Activated naive CD8-positive, alpha-beta T cell treated with anti-CD3 and anti-CD28 coated beads, Interleukin-2, amount 50 U/mL, for 24 hours (primary cell): ENCODE measurements at regions not wholly inside any gene's neighbourhood (a gene's known extent, or its start where the extent isn't known, plus 50 kb on each side); places are given as distances from the start of the nearest gene placed in this dataset.
"Not testable (repeated sequence)": the region's sequence is repeated elsewhere in the genome, so short reads cannot be mapped to it uniquely, and the experiment has no call there.

Experiments
- ATAC-seq: fragments of 150-1000 bp; cut with Tn5 transposase; one replicate; pipeline ENCODE4 v1.10.0; 2021
- DNase-seq: peaks from one replicate; pipeline ENCODE4 v3.0.0; 2021
- H3K27ac Mint-ChIP-seq: one replicate; pipeline ENCODE4 v1.8.0; 2021; ENCODE audit warnings: mild to moderate bottlenecking, mixed read lengths
- H3K27me3 Mint-ChIP-seq: one replicate; pipeline ENCODE4 v1.8.0; 2021; ENCODE audit warnings: mixed read lengths
- H3K36me3 Mint-ChIP-seq: one replicate; pipeline ENCODE4 v1.8.0; 2021; ENCODE audit warnings: low read depth, mixed read lengths
- H3K4me1 Mint-ChIP-seq: one replicate; pipeline ENCODE4 v1.8.0; 2021; ENCODE audit warnings: mixed read lengths
- H3K4me3 Mint-ChIP-seq: one replicate; pipeline ENCODE4 v1.8.0; 2021; ENCODE audit warnings: mild to moderate bottlenecking, moderate library complexity, mixed read lengths
- H3K9me3 Mint-ChIP-seq: one replicate; pipeline ENCODE4 v1.8.0; 2021; ENCODE audit warnings: mixed read lengths

DNA sequence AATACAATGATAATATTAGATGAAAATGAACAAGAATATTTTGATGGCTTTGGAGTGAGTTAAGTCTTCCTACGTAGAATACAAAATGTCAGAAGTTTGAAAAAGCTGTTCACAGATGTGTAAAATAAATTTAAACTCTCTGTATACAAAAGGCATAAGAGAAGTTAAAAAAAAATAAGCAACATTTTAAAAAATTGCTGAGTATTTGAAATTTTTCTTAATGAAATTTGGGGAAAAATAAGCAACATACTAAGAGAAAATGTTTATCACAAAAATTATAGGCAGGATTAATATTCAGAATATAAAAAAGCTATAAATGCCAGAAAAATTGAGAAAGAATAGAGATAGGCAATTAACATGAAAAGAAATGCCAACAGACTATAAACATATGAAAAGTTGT is 470.7 kb upstream of the TRPC7 start:
- Mint-ChIP-seq H3K27ac (no peak overlapping the region), H3K4me3 (no peak overlapping the region), H3K4me1 (no peaks in the 10 kb centered on the region), H3K36me3 (no peaks in the 10 kb centered on the region), H3K27me3 (no peaks in the 10 kb centered on the region), H3K9me3 (peaks cover 6% of the 10 kb centered on the region)
- ATAC-seq: no peak
- DNase-seq: no peak

DNA sequence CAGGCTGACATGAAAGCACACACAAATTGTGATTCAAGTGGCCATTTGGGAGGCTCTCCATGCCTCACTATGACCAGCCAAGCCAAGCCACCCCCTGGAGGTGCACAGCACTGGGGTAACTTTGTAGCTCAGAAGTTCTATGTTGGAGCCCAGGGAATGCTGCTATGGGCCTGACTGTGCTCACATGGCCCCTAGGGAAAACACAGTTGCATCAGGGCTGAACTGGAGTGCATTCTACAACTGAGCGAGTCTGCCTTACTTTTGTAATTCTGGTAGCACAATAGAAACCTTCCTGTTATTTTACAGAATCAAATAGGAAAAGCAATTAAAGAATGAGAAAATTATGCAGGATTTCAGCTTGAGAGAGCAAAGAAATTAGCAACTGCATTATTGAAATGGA is 455.5 kb upstream of the TRPC7 start:
- ATAC-seq (no peak), DNase-seq (no peak)
- Mint-ChIP-seq H3K4me3 (no peak overlapping the region), H3K9me3 (peaks cover 3% of the 10 kb centered on the region), H3K27me3 (no peaks in the 10 kb centered on the region), H3K4me1 (no peaks in the 10 kb centered on the region), H3K36me3 (no peaks in the 10 kb centered on the region), H3K27ac (no peak overlapping the region)

DNA sequence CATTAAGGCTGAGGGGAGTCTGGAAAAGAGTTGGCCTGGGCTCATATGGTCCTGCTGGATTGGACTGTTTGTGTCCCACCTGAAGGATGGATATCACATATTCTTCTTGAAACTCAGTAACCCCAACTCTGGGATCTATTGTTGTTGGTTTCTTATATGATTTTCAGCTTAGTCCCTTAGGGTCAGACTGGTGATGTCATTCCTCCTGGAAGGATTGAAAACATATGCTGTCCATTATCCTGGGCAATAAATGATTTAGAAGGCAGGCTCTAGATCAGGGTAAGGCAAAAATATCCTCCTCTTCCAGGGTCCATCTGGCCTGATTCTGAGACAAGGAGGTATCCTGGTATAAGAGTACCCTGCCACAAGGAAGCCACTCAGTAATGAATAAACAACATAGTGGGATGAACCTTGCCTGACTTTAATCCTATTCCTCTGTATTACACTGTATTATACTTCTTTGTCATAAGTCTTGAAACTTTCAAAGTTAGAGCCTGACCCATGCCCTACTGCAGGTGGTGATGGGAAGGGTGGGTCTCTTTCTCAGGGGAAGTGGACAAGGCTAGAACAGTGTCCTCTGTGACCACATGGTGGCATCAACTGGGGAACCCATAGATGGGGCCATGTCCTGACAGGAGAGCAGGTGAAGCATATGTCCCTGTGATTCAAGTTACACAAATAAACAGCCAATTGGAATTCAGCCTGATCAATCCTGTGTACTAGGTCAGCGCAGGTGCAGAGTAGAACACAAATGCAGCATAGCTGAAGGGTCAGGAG is 454.4 kb upstream of the TRPC7 start:
- no peaks in the 10 kb centered on the region for H3K36me3 Mint-ChIP-seq
- no peak for ATAC-seq

DNA sequence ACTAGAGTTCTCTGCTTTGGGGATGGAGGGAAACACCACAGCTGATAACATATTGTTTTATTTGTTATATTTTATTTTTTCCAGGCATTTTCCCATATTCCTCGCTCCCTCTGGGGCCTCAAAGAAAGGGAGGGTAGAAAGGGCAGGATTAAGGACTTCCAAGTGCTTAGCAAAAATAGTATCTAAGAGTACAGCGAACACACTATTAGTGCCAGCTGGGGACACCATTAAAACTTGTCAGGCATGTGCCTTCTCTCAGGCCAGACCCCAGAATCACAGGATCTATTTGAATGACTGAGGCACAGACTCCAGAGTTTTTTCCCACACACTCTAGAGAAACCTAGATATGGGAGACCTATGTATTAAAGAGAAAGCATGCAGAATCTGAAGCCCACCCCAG is 451.0 kb upstream of the TRPC7 start:
- H3K9me3 Mint-ChIP-seq: peaks cover 3% of the 10 kb centered on the region
- ATAC-seq (no peak), DNase-seq (no peak)
- H3K27me3 Mint-ChIP-seq: no peaks in the 10 kb centered on the region
- H3K4me1 Mint-ChIP-seq: no peaks in the 10 kb centered on the region
- no peak overlapping the region for H3K4me3 Mint-ChIP-seq
- H3K36me3 Mint-ChIP-seq: no peaks in the 10 kb centered on the region
- H3K27ac Mint-ChIP-seq: no peak overlapping the region

More for the DNA sequence above, 454.4 kb upstream of the TRPC7 start:
- DNase-seq: no peak
- Mint-ChIP-seq H3K27me3 (no peaks in the 10 kb centered on the region), H3K4me3 (no peak overlapping the region), H3K4me1 (no peaks in the 10 kb centered on the region), H3K9me3 (peaks cover 3% of the 10 kb centered on the region), H3K27ac (no peak overlapping the region)

DNA sequence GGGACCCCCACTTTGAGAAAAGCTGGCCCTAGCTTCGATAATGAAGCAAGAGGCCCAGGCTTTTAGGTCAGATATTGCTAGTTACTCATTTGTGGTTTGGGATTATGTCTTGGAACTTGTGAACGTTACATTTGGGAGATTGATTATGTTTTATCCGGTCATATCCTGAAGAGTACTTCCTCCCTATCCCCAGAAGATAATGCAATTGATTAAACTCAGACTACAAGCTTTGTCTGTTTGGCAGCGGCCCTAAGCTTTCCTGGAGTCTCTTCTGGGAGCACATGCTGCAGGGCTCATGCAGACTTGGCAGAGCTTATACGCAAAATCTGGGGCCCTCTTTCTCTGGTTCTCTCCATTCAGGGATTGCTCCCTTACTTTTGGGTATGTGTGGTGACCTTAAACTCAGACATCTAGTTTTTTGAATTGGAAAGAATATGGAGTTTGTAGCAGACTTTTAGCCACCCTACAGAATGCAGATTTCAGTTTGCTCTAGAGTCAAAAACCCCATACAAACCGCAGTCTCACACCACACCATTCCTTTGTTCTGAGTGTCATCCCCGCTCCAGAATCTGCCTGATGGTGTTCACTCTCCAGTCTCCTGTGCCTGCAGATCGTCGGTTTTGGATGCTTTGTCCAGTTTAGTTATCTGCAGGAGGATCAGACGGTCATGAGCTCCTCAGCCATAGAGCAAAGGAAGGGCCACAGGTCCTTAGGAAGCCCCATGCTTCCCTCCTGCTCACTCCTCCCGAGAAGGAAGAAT is 449.5 kb upstream of the TRPC7 start:
- DNase-seq: no peak
- Mint-ChIP-seq H3K4me1 (no peaks in the 10 kb centered on the region), H3K9me3 (peaks cover 3% of the 10 kb centered on the region), H3K27me3 (no peaks in the 10 kb centered on the region), H3K4me3 (no peak overlapping the region), H3K27ac (no peak overlapping the region), H3K36me3 (no peaks in the 10 kb centered on the region)
- no peak for ATAC-seq

DNA sequence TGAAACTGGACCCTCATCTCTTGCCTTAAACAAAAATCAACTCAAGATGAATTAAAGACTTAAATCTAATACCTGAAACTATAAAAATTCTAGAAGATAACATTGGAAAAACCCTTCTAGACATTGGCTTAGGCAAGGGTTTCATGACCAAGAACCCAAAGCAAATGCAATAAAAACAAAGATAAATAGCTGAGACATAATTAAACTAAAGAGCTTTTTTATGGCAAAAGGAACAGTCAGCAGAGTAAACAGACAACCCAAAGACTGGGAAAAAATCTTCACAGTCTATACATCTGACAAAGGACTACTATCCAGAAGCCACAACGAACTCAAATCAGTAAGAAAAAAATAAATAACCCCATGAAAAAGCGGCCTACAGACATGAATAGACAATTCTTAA is 446.9 kb upstream of the TRPC7 start:
- H3K4me3 Mint-ChIP-seq, DNase-seq, H3K27ac Mint-ChIP-seq, ATAC-seq, H3K36me3 Mint-ChIP-seq, H3K27me3 Mint-ChIP-seq, H3K4me1 Mint-ChIP-seq, H3K9me3 Mint-ChIP-seq: not testable (repeated sequence)

DNA sequence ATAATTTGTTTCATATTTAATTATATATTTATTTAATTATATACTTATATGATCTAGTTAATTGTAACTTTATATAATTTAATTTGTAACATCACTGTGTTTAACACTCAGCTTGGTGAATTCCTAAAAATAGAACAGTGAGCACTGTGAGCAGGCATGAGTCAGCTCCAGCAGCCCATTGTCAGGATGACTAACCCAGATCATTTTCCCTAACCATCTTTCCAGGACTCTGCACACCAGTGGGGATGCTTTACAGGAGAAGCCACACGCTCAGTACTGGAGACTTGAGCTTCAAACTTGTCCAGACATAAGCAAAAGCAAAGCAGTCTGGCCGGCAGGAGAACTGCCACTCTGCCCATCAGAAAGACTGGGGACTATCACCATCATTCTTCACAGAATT is 446.2 kb upstream of the TRPC7 start:
- ATAC-seq: no peak
- no peak for DNase-seq
- Mint-ChIP-seq H3K27ac (no peak overlapping the region), H3K36me3 (no peaks in the 10 kb centered on the region), H3K4me1 (no peaks in the 10 kb centered on the region), H3K4me3 (no peak overlapping the region), H3K9me3 (peaks cover 3% of the 10 kb centered on the region), H3K27me3 (no peaks in the 10 kb centered on the region)

DNA sequence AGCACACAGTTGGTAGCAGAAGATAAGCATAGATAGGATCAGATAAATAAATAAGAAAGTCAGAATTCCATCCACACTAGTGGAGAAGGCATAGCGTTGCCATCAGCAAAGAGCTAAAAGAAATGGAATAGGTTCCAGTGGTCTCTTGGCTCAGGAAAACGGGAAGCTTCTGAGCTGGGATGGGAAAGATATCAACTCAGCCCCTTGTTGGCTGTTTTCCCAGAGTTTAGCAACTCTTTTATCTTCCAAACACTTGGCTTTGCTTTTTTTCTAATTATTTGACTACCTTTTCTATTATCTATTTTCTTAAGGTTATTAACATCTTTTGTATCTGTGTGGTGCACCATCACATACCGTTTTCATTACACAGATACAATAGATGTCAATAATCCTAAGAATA is 445.7 kb upstream of the TRPC7 start:
- no peaks in the 10 kb centered on the region for H3K27me3 Mint-ChIP-seq

DNA sequence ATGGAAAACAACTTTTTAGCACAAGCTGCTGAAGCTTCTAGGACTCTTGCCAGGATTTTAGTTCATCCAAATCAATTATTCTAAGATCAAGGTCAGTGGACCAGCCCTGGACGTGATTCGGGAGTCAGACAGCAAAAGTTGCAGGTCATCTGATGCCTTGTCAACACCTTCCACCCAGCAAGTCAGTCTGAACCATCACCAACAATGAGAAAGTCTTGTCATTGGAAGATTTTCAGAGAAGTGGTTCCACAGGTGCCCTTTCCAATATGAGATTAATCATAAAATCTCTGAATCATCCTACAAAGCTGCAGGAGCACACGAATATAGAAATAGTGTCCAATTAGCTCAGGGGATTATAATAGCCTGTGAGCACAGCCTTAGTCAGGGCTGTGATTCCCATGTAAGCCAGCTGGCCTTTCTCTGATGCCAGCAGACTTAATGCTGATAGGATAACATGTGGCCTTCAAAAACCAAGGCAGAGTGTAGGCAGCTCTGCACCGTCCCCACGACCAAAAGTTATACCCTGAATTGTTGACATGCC is 445.0 kb upstream of the TRPC7 start:
- Mint-ChIP-seq H3K27ac (no peak overlapping the region), H3K36me3 (no peaks in the 10 kb centered on the region)

More for the DNA sequence above, 445.7 kb upstream of the TRPC7 start:
- ATAC-seq: no peak
- Mint-ChIP-seq H3K27ac (no peak overlapping the region), H3K4me1 (no peaks in the 10 kb centered on the region), H3K9me3 (peaks cover 3% of the 10 kb centered on the region), H3K36me3 (no peaks in the 10 kb centered on the region), H3K4me3 (no peak overlapping the region)
- no peak for DNase-seq

DNA sequence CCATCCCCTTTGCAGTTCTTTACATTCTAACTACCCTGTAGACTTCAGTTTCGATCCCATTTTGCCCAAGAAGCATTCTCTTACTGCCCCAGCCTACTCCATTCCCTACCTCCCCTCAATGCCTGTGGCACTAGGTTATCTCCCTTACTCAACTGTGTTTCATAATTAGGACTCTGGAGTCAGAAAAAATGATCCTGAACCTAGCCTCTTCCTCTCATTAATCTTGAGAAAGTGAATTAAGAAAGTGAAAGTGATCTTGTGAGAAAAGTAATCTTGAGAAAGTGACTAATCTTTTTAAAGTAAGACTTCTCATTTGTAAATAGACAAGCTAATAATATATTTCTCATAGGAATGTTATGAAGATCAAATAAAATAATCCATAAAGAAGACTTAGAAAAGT is 444.0 kb upstream of the TRPC7 start:
- Mint-ChIP-seq H3K36me3 (no peaks in the 10 kb centered on the region), H3K9me3 (peaks cover 4% of the 10 kb centered on the region), H3K27me3 (no peaks in the 10 kb centered on the region), H3K4me1 (no peaks in the 10 kb centered on the region), H3K27ac (no peak overlapping the region), H3K4me3 (no peak overlapping the region)
- DNase-seq (no peak), ATAC-seq (no peak)

More for the DNA sequence above, 445.0 kb upstream of the TRPC7 start:
- H3K9me3 Mint-ChIP-seq: no peaks in the 10 kb centered on the region
- DNase-seq (no peak), ATAC-seq (no peak)
- no peaks in the 10 kb centered on the region for H3K4me1 Mint-ChIP-seq
- H3K4me3 Mint-ChIP-seq: no peak overlapping the region
- no peaks in the 10 kb centered on the region for H3K27me3 Mint-ChIP-seq

DNA sequence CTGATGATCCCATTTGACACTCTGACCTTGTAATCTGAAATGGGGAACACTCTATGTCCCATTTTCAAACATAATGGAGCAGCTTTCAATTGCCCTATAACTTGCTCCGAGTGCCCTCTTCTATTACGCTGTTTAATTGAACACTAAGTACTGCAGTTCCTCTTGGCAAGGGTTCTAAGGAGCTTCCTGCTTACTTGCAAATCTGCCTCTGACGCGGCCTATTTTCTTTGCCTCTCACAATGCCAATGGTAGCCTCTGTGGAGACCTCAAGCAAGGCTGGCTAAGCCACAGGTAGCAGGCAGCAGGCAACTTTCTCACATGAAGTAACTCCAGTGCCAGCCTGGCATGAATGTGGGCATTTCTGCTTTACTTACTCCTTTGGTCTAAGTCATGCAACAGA is 443.4 kb upstream of the TRPC7 start:
- H3K4me1 Mint-ChIP-seq: no peaks in the 10 kb centered on the region
- H3K4me3 Mint-ChIP-seq: no peak overlapping the region
- no peak for ATAC-seq
- peaks cover 4% of the 10 kb centered on the region for H3K9me3 Mint-ChIP-seq
- no peak for DNase-seq
- no peak overlapping the region for H3K27ac Mint-ChIP-seq
- H3K36me3 Mint-ChIP-seq: no peaks in the 10 kb centered on the region
- H3K27me3 Mint-ChIP-seq: no peaks in the 10 kb centered on the region

DNA sequence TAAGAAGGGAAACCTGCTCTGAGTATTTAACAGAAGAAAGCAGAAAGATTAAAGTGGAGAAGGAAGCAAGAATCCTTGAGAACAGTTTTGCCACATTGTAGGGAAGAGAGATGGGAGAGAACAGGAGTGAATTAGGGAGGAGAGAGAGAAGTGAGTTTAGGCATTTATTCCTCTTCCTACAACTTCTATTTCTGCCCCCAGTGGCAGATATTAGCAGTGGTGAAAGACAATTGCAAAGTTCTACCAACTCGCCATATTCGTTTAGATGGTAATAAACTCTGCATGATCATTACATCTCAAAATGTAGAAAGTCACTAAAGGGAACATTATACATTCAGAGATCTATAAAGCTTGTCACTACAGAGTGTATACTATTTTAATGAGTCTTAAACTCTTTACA is 440.1 kb upstream of the TRPC7 start:
- Mint-ChIP-seq H3K36me3 (no peaks in the 10 kb centered on the region), H3K4me1 (no peaks in the 10 kb centered on the region), H3K9me3 (peaks cover 4% of the 10 kb centered on the region), H3K27ac (no peak overlapping the region), H3K27me3 (no peaks in the 10 kb centered on the region), H3K4me3 (no peak overlapping the region)
- no peak for ATAC-seq
- DNase-seq: no peak

DNA sequence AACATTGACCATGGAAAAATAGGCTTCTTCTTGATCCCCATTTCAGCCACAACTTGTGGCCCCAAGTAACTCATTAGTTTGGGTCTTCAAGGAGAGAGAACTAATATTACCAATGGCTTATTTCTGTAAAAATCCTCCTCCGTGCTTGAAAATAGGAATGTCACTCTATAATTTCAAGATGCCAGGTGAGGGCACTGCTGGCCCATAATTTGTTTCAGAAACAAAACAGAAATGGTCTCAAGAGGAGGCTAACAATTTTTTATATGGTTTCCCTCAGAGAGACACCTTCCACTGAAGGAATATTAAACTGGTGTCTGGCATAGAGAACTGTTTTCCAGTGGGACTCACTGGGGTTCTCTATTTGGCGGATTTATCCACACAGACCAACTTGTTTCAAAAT is 437.0 kb upstream of the TRPC7 start:
- ATAC-seq (no peak), DNase-seq (no peak)

DNA sequence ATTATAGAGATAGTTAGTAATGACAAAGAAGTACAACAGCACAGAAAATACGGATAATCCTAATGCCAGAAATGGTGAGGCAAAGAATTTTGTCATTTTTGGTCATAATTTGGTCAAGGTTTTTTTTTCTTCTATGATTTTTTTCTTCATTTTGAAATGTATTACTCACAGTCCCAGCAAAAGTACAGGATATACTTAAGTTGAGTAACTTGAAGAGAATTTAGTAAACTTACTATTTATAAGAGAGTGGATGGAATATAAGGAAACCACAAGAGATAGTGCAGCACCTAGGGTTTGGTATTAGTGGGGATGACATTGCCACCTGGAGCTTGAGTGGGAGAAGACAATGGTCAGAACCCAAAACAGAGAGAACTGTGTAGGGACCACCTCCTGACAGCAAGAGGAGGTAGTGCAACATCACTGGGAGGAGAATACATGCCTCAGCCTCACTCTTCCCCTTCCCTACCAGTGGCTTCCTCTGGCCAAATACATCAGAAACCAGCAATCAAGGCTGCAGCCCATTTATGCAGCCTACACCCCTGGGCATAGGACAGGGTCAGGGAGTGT is 434.5 kb upstream of the TRPC7 start:
- Mint-ChIP-seq H3K27me3 (no peaks in the 10 kb centered on the region), H3K9me3 (peaks cover 4% of the 10 kb centered on the region), H3K27ac (no peak overlapping the region), H3K4me3 (no peak overlapping the region), H3K36me3 (no peaks in the 10 kb centered on the region), H3K4me1 (no peaks in the 10 kb centered on the region)
- DNase-seq (no peak), ATAC-seq (no peak)

More for the DNA sequence above, 437.0 kb upstream of the TRPC7 start:
- no peaks in the 10 kb centered on the region for H3K36me3 Mint-ChIP-seq
- H3K27ac Mint-ChIP-seq: no peak overlapping the region
- H3K4me3 Mint-ChIP-seq: no peak overlapping the region
- H3K4me1 Mint-ChIP-seq: no peaks in the 10 kb centered on the region
- no peaks in the 10 kb centered on the region for H3K27me3 Mint-ChIP-seq
- H3K9me3 Mint-ChIP-seq: peaks cover 4% of the 10 kb centered on the region

DNA sequence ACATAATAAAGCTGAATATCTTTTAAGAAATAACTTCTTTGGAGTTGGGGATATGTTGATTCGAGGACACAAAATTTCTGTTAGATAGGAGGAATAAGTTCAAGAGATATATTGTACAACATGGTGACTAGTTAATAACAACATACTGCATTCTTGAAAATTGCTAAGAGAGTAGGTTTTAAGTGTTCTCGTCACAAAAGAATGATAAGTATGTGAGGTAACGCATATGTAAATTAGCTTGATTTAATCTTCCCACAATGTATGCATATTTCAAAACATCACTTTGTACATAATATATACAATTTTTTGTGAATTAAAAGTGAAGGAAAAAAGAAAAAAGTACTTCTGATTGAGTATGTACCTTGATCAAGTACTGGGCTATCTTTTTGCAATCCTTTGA is 428.0 kb upstream of the TRPC7 start:
- H3K9me3 Mint-ChIP-seq: no peaks in the 10 kb centered on the region
- no peak for ATAC-seq
- H3K4me1 Mint-ChIP-seq: no peaks in the 10 kb centered on the region
- no peak overlapping the region for H3K27ac Mint-ChIP-seq
- no peaks in the 10 kb centered on the region for H3K27me3 Mint-ChIP-seq
- no peak for DNase-seq
- H3K36me3 Mint-ChIP-seq: no peaks in the 10 kb centered on the region
- H3K4me3 Mint-ChIP-seq: no peak overlapping the region
